Neutrophil (primary cell): ENCODE measurements at regions not wholly inside any gene's neighbourhood (a gene's known extent, or its start where the extent isn't known, plus 50 kb on each side); places are given as distances from the start of the nearest gene placed in this dataset.

Experiments used
- H3K27ac ChIP-seq: fragments of 200-600 bp; sonication (generic); 2 replicates; pipeline ENCODE4 v1.5.1; 2016; ENCODE audit warnings: mild to moderate bottlenecking, moderate library complexity
- H3K27me3 ChIP-seq: fragments of 200-600 bp; sonication (generic); 2 replicates; pipeline ENCODE4 v1.6.0; 2016; ENCODE audit warnings: mild to moderate bottlenecking
- H3K36me3 ChIP-seq: fragments of 200-600 bp; sonication (generic); 2 replicates; pipeline ENCODE4 v1.5.1; 2017
- H3K4me1 ChIP-seq, 2 experiments: fragments of 200-600 bp in 1 of 2; sonication (generic) in 1 of 2; 1 replicate in 1 of 2; 2 replicates in 1 of 2; pipeline versions ENCODE4 v1.5.1 to v1.6.1; 2013 to 2016; ENCODE audit warnings: low read depth in 1 of 2, low read length in 1 of 2, mild to moderate bottlenecking in 1 of 2, moderate library complexity in 1 of 2; ENCODE audit not compliant: control insufficient read depth in 1 of 2, insufficient read depth in 1 of 2
- H3K4me3 ChIP-seq, 2 experiments: fragments of 200-600 bp in 1 of 2; sonication (generic) in 1 of 2; 1 replicate in 1 of 2; 2 replicates in 1 of 2; pipeline ENCODE4 v1.5.1; 2013 to 2016; ENCODE audit warnings: low read depth in 1 of 2, low read length in 1 of 2, mild to moderate bottlenecking in 1 of 2, moderate library complexity in 1 of 2
- H3K9me3 ChIP-seq: fragments of 200-600 bp; sonication (generic); 2 replicates; pipeline ENCODE4 v1.5.1; 2016
- TF ChIP-seq, protein P1 (sequence below): fragments of 200-600 bp; sonication (generic); IDR thresholded peaks from 2 replicates; pipeline ENCODE4 v1.5.1; 2016; ENCODE audit warnings: antibody characterized with exemption

- peaks cover 68 to 73% of the 10 kb centered on the region in 2 experiments for H3K4me1 ChIP-seq
- TF ChIP-seq, protein P1, sequence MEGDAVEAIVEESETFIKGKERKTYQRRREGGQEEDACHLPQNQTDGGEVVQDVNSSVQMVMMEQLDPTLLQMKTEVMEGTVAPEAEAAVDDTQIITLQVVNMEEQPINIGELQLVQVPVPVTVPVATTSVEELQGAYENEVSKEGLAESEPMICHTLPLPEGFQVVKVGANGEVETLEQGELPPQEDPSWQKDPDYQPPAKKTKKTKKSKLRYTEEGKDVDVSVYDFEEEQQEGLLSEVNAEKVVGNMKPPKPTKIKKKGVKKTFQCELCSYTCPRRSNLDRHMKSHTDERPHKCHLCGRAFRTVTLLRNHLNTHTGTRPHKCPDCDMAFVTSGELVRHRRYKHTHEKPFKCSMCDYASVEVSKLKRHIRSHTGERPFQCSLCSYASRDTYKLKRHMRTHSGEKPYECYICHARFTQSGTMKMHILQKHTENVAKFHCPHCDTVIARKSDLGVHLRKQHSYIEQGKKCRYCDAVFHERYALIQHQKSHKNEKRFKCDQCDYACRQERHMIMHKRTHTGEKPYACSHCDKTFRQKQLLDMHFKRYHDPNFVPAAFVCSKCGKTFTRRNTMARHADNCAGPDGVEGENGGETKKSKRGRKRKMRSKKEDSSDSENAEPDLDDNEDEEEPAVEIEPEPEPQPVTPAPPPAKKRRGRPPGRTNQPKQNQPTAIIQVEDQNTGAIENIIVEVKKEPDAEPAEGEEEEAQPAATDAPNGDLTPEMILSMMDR = no peak
- H3K27ac ChIP-seq = peak overlapping the region; percentile 99
- H3K27me3 ChIP-seq = no peaks in the 10 kb centered on the region
- peak overlapping the region in 1 of 2 experiments; percentile 51 for H3K4me3 ChIP-seq
- no peaks in the 10 kb centered on the region for H3K36me3 ChIP-seq
- H3K9me3 ChIP-seq = no peaks in the 10 kb centered on the region
Measured at GRCh38 chr2:43126817-43127207, 99.6 kb downstream of the ZFP36L2 start.

DNA sequence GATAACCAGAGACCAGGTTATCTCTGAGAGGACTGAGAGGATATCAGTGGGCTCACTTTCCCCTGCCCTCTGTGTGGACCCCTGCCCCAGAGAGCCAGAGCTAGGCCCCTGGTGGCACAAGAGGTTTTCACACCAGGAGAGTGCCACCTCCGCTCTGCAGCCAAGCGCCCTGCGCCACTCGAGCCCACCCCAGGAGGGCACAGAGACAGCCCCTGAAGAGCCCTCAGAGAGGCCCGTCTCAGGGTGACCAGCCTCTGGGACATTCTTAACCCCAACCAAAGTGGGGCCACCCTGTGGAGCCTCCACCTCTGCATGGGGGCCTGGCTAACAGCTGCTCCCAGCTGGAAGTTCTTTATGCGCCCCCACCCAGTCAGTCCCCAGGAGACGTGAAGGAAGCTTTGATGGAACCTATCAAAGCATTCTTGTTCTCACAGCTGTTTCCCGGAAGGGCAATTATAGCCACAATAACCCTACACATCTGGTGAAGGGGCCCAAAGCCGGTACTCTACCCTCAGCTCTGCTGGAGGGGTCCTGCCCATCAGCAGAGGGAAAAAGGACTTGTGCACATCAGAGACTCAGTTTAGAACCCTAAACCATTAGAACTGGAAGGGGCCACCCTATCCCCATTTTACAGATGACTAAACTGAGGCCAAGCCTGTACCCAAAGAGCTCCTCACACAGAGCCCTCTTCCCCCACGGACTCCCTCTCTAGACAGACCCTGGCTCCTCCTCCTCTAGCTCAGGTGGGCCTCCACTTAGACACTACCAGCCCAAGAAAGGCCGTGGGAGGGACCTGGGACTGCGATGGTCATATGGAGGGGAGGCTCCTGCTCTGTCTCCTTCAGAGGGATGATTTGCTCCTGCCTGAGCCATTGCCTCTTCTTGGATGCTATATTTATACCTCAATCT, 101.1 kb downstream of the ZFP36L2 start:
- Histone ChIP-seq H3K4me1 (peaks cover 53 to 59% of the 10 kb centered on the region in 2 experiments), H3K9me3 (no peaks in the 10 kb centered on the region), H3K27ac (peak overlapping the region; percentile 99), H3K27me3 (no peaks in the 10 kb centered on the region), H3K36me3 (no peaks in the 10 kb centered on the region), H3K4me3 (no peak overlapping the region)
- TF ChIP-seq, protein P1 = no peak

GRCh38 chr2:43124687-43125057, 101.7 kb downstream of the ZFP36L2 start:
- TF ChIP-seq, protein P1 = no peak
- Histone ChIP-seq H3K4me1 (peaks cover 47 to 52% of the 10 kb centered on the region in 2 experiments), H3K36me3 (no peaks in the 10 kb centered on the region), H3K27me3 (no peaks in the 10 kb centered on the region), H3K4me3 (no peak overlapping the region), H3K27ac (peak overlapping the region; percentile 99), H3K9me3 (no peaks in the 10 kb centered on the region)

- Histone ChIP-seq H3K36me3 (no peaks in the 10 kb centered on the region), H3K27me3 (no peaks in the 10 kb centered on the region), H3K9me3 (no peaks in the 10 kb centered on the region), H3K27ac (peak overlapping the region; percentile 99), H3K4me1 (peaks cover 41 to 47% of the 10 kb centered on the region in 2 experiments), H3K4me3 (no peak overlapping the region)
- TF ChIP-seq, protein P1 = no peak
Measured at GRCh38 chr2:43123981-43124686, 102.3 kb downstream of the ZFP36L2 start.

- H3K27me3 ChIP-seq = no peaks in the 10 kb centered on the region
- H3K27ac ChIP-seq = no peak overlapping the region
- H3K4me3 ChIP-seq = no peak overlapping the region
- no peaks in the 10 kb centered on the region for H3K36me3 ChIP-seq
- TF ChIP-seq, protein P1 = no peak
- no peaks in the 10 kb centered on the region for H3K9me3 ChIP-seq
- peaks cover 35 to 41% of the 10 kb centered on the region in 2 experiments for H3K4me1 ChIP-seq
Measured at GRCh38 chr2:43123486-43123885, 102.9 kb downstream of the ZFP36L2 start.
